ENCODE measurements at regions not wholly inside any gene's neighbourhood (a gene's known extent, or its start where the extent isn't known, plus 50 kb on each side); places are given as distances from the start of the nearest gene placed in this dataset.
"Not testable (repeated sequence)": the region's sequence is repeated elsewhere in the genome, so short reads cannot be mapped to it uniquely, and the experiment has no call there.

GRCh38 chr9:136611606-136612005 is 51.1 kb upstream of the EGFL7 start:
- peak; percentile 69 for DNase-seq

- DNase-seq = no peak
Measured at GRCh38 chr9:136611119-136611518, 51.6 kb upstream of the EGFL7 start.

GRCh38 chr9:136610426-136610825 is 52.3 kb upstream of the EGFL7 start:
- peak; percentile 29 for DNase-seq

GRCh38 chr9:136609838-136610311 is 52.8 kb upstream of the EGFL7 start:
- DNase-seq = peak; percentile 55

GRCh38 chr9:136609160-136609475 is 53.6 kb upstream of the EGFL7 start:
- DNase-seq = no peak

GRCh38 chr9:136608348-136609159 is 54.2 kb upstream of the EGFL7 start:
- DNase-seq = no peak

- peak; percentile 25 for DNase-seq
Measured at GRCh38 chr9:136607334-136607919, 55.3 kb upstream of the EGFL7 start.

GRCh38 chr9:136606687-136607333 is 55.9 kb upstream of the EGFL7 start:
- DNase-seq = peak; percentile 50

GRCh38 chr9:136605988-136606660 is 56.6 kb upstream of the EGFL7 start:
- no peak for DNase-seq

GRCh38 chr9:136604823-136605525 is 57.7 kb upstream of the EGFL7 start:
- DNase-seq = no peak

- no peak for DNase-seq
Measured at GRCh38 chr9:136603901-136604814, 58.3 kb upstream of the NOTCH1 start.

- no peak for DNase-seq
Measured at GRCh38 chr9:136603216-136603615, 57.4 kb upstream of the NOTCH1 start.

- peak; percentile 73 for DNase-seq
Measured at GRCh38 chr9:136602193-136602885, 56.5 kb upstream of the NOTCH1 start.

- not testable (repeated sequence) for DNase-seq
Measured at GRCh38 chr9:136601250-136601973, 55.6 kb upstream of the NOTCH1 start.

- no peak for DNase-seq
Measured at GRCh38 chr9:136599811-136600660, 54.2 kb upstream of the NOTCH1 start.

GRCh38 chr9:136599074-136599531 is 53.3 kb upstream of the NOTCH1 start:
- no peak for DNase-seq

GRCh38 chr9:136598390-136599073 is 52.7 kb upstream of the NOTCH1 start:
- not testable (repeated sequence) for DNase-seq

- DNase-seq = no peak
Measured at GRCh38 chr9:136597965-136598364, 52.1 kb upstream of the NOTCH1 start.

Measured in DMS53 (cell line).